ENCODE measurements at regions not wholly inside any gene's neighbourhood (a gene's known extent, or its start where the extent isn't known, plus 50 kb on each side); places are given as distances from the start of the nearest gene placed in this dataset.
"Not testable (repeated sequence)": the region's sequence is repeated elsewhere in the genome, so short reads cannot be mapped to it uniquely, and the experiment has no call there.

DNA sequence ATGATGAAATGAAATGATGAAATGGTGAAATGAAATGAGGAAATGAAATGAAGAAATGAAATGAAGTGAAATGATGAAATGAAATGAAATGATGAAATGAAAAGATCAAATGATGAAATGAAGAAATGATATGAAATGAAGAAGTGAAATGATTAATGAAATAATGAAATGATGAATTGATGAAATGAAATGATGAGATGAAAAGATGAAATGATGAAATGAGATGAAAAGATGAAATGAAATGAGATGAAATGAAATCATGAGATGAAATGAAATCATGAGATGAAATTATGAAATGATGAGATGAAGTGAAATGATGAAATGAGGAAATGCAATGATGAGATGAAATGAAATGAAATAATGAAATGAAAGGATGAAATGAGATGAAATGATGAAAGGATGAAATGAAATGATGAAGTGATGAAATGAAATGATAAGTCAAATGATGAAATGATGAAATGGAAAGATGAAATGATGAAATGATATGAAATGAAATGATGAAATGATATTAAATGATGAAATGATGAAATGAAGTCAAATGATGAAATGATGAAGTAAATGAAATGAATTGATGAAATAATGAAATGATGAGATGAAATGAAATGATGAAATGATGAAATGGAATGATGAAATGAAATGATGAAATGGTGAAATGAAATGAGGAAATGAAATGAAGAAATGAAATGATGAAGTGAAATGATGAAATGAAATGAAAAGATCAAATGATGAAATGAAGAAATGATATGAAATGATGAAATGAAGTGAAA lies 220.9 kb upstream of the VKORC1L1 start:
- DNase-seq (ENCODE audit: low spot score); H3K9me3 ChIP-seq (replicated peaks in 1 of 2; ENCODE audit: control insufficient read depth in 2 of 2, insufficient read depth in 1 of 2, low read depth in 1 of 2, low read length in 2 of 2); H3K27me3 ChIP-seq (ENCODE audit: control insufficient read depth in 3 of 3, insufficient read depth in 3 of 3, low read depth in 1 of 3, low read length in 3 of 3); H3K79me1 ChIP-seq (ENCODE audit: low read depth, low read length); H2AK5ac ChIP-seq (ENCODE audit: low read depth, low read length); H4K91ac ChIP-seq (ENCODE audit: low read depth, low read length, poor library complexity); H2BK12ac ChIP-seq (ENCODE audit: low read length); H3K23ac ChIP-seq (ENCODE audit: low read depth, low read length, poor library complexity); H3K27ac ChIP-seq (replicated peaks; ENCODE audit: low read length); H3K18ac ChIP-seq (ENCODE audit: low read length); H3K9ac ChIP-seq (ENCODE audit: low read depth, low read length, poor library complexity); H2AFZ ChIP-seq (ENCODE audit: low read length); H4K8ac ChIP-seq (ENCODE audit: low read depth, low read length); H3K4me2 ChIP-seq (ENCODE audit: insufficient read depth, low read length, poor library complexity, severe bottlenecking); H3K4me3 ChIP-seq (ENCODE audit: low read length in 2 of 2); H3K14ac ChIP-seq (ENCODE audit: low read length); H3K4ac ChIP-seq (ENCODE audit: low read length); H2BK120ac ChIP-seq (ENCODE audit: low read depth, low read length); H3K36me3 ChIP-seq (replicated peaks in 1 of 2; ENCODE audit: control insufficient read depth in 2 of 2, insufficient read depth in 2 of 2, low read length in 2 of 2); H2BK15ac ChIP-seq (ENCODE audit: low read length); H3K4me1 ChIP-seq (ENCODE audit: control insufficient read depth in 2 of 2, insufficient read depth in 1 of 2, low read depth in 1 of 2, low read length in 2 of 2); H2BK5ac ChIP-seq (ENCODE audit: low read length): not testable (repeated sequence)

DNA sequence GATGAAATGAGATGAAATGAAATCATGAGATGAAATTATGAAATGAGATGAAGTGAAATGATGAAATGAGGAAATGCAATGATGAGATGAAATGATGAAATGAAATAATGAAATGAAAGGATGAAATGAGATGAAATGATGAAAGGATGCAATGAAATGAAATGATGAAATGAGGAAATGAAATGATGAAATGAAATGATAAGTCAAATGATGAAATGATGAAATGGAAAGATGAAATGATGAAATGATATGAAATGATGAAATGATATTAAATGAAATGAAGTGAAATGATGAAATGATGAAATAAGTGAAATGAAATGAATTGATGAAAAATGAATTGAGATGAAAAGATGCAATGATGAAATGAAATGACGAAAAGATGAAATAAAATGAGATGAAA lies 220.2 kb upstream of the VKORC1L1 start:
- not testable (repeated sequence) for H3K79me1 ChIP-seq (ENCODE audit: low read depth, low read length); H3K4me1 ChIP-seq (ENCODE audit: control insufficient read depth in 2 of 2, insufficient read depth in 1 of 2, low read depth in 1 of 2, low read length in 2 of 2); H3K18ac ChIP-seq (ENCODE audit: low read length); DNase-seq (ENCODE audit: low spot score); H3K4me3 ChIP-seq (ENCODE audit: low read length in 2 of 2); H4K91ac ChIP-seq (ENCODE audit: low read depth, low read length, poor library complexity); H2BK120ac ChIP-seq (ENCODE audit: low read depth, low read length); H2AFZ ChIP-seq (ENCODE audit: low read length); H3K36me3 ChIP-seq (replicated peaks in 1 of 2; ENCODE audit: control insufficient read depth in 2 of 2, insufficient read depth in 2 of 2, low read length in 2 of 2); H3K27me3 ChIP-seq (ENCODE audit: control insufficient read depth in 3 of 3, insufficient read depth in 3 of 3, low read depth in 1 of 3, low read length in 3 of 3); H2BK5ac ChIP-seq (ENCODE audit: low read length); H3K4ac ChIP-seq (ENCODE audit: low read length); H3K9me3 ChIP-seq (replicated peaks in 1 of 2; ENCODE audit: control insufficient read depth in 2 of 2, insufficient read depth in 1 of 2, low read depth in 1 of 2, low read length in 2 of 2); H3K4me2 ChIP-seq (ENCODE audit: insufficient read depth, low read length, poor library complexity, severe bottlenecking); H4K8ac ChIP-seq (ENCODE audit: low read depth, low read length); H3K9ac ChIP-seq (ENCODE audit: low read depth, low read length, poor library complexity); H2BK15ac ChIP-seq (ENCODE audit: low read length); H3K23ac ChIP-seq (ENCODE audit: low read depth, low read length, poor library complexity); H3K14ac ChIP-seq (ENCODE audit: low read length); H2AK5ac ChIP-seq (ENCODE audit: low read depth, low read length); H3K27ac ChIP-seq (replicated peaks; ENCODE audit: low read length); H2BK12ac ChIP-seq (ENCODE audit: low read length)
- no CpG with 5 or more reads among the region's 1 CpG for WGBS, 2 donors (ENCODE audit: extremely low coverage in 2 of 2, insufficient read length in 2 of 2, insufficient replicate concordance in 1 of 2)

DNA sequence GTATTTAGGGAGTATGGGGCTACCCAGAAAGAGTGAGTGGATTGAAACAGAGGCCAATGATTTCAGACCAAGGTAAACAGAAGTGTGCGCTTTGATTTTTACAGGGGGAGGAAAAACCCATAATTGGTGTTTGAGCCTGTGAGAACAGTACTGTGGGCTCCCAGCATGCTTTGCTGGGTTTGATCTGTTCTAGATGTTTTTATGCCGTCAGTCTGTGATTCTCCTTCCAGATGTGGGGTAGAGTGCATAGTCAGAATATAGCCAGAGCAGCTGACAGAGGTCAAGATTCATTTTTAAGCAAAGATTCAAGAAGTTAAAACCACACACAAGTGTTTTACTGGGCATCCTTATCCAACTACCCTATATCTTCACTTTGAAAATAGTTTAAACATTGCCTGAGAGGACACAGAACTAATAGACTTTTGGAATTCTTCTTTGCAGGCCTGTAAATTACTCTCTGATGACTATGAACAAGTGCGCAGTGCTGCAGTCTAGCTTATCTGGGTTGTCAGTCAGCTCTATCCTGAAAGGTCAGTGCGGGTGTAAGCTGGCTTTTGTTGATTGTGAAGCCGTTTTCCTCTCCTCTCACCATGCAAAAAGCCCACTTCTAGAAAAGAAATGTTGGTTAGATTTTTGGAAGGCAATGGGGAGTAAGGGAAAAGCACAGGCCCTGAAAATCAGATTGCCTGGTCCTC lies 216.2 kb upstream of the VKORC1L1 start:
- WGBS, 2 donors (ENCODE audit: extremely low coverage in 2 of 2, insufficient read length in 2 of 2, insufficient replicate concordance in 1 of 2): no CpG with 5 or more reads among the region's 5 CpGs
- not testable (repeated sequence) for H3K23ac ChIP-seq (ENCODE audit: low read depth, low read length, poor library complexity); H3K4me3 ChIP-seq (ENCODE audit: low read length in 2 of 2)

DNA sequence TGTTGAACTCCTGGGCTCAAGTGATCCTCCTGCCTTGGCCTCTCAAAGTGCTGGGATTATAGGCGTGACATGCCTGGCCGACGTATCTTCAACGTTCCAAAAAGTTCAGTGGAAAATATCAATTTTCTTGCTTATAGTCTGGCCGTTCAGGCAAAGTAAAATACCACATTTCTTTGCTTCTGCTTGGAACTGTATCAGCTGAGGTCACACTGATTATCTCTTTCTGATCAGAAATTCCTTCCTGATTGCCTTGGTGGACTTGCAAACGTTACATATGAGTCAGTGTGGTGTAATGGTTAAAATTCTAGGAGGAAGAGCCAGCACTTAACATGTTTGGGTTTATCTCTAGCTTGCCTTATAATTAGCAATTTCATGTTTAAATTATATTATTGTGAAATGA lies 189.5 kb upstream of the VKORC1L1 start:
- not testable (repeated sequence) for H3K4me3 ChIP-seq (ENCODE audit: low read length in 2 of 2); H3K23ac ChIP-seq (ENCODE audit: low read depth, low read length, poor library complexity); H4K91ac ChIP-seq (ENCODE audit: low read depth, low read length, poor library complexity); H2AK5ac ChIP-seq (ENCODE audit: low read depth, low read length); H2BK12ac ChIP-seq (ENCODE audit: low read length); H3K27me3 ChIP-seq (ENCODE audit: control insufficient read depth in 3 of 3, insufficient read depth in 3 of 3, low read depth in 1 of 3, low read length in 3 of 3); H4K8ac ChIP-seq (ENCODE audit: low read depth, low read length); H3K4me2 ChIP-seq (ENCODE audit: insufficient read depth, low read length, poor library complexity, severe bottlenecking); H3K18ac ChIP-seq (ENCODE audit: low read length); H3K36me3 ChIP-seq (replicated peaks in 1 of 2; ENCODE audit: control insufficient read depth in 2 of 2, insufficient read depth in 2 of 2, low read length in 2 of 2); DNase-seq (ENCODE audit: low spot score); H3K9me3 ChIP-seq (replicated peaks in 1 of 2; ENCODE audit: control insufficient read depth in 2 of 2, insufficient read depth in 1 of 2, low read depth in 1 of 2, low read length in 2 of 2); H2BK5ac ChIP-seq (ENCODE audit: low read length); H2AFZ ChIP-seq (ENCODE audit: low read length); H3K79me1 ChIP-seq (ENCODE audit: low read depth, low read length); H2BK120ac ChIP-seq (ENCODE audit: low read depth, low read length); H3K9ac ChIP-seq (ENCODE audit: low read depth, low read length, poor library complexity); H3K4ac ChIP-seq (ENCODE audit: low read length); H2BK15ac ChIP-seq (ENCODE audit: low read length); H3K4me1 ChIP-seq (ENCODE audit: control insufficient read depth in 2 of 2, insufficient read depth in 1 of 2, low read depth in 1 of 2, low read length in 2 of 2); H3K27ac ChIP-seq (replicated peaks; ENCODE audit: low read length); H3K14ac ChIP-seq (ENCODE audit: low read length)
- no CpG with 5 or more reads among the region's 6 CpGs for WGBS, 2 donors (ENCODE audit: extremely low coverage in 2 of 2, insufficient read length in 2 of 2, insufficient replicate concordance in 1 of 2)

More for the DNA sequence above, 216.2 kb upstream of the VKORC1L1 start:
- H2AFZ ChIP-seq (ENCODE audit: low read length); H3K9ac ChIP-seq (ENCODE audit: low read depth, low read length, poor library complexity); H4K8ac ChIP-seq (ENCODE audit: low read depth, low read length); H3K4me2 ChIP-seq (ENCODE audit: insufficient read depth, low read length, poor library complexity, severe bottlenecking); H2BK5ac ChIP-seq (ENCODE audit: low read length); H3K4me1 ChIP-seq (ENCODE audit: control insufficient read depth in 2 of 2, insufficient read depth in 1 of 2, low read depth in 1 of 2, low read length in 2 of 2); H4K91ac ChIP-seq (ENCODE audit: low read depth, low read length, poor library complexity); H3K14ac ChIP-seq (ENCODE audit: low read length); H2BK15ac ChIP-seq (ENCODE audit: low read length); H2BK12ac ChIP-seq (ENCODE audit: low read length); H3K27ac ChIP-seq (replicated peaks; ENCODE audit: low read length); H2BK120ac ChIP-seq (ENCODE audit: low read depth, low read length); H3K79me1 ChIP-seq (ENCODE audit: low read depth, low read length); DNase-seq (ENCODE audit: low spot score); H3K9me3 ChIP-seq (replicated peaks in 1 of 2; ENCODE audit: control insufficient read depth in 2 of 2, insufficient read depth in 1 of 2, low read depth in 1 of 2, low read length in 2 of 2); H2AK5ac ChIP-seq (ENCODE audit: low read depth, low read length); H3K4ac ChIP-seq (ENCODE audit: low read length); H3K36me3 ChIP-seq (replicated peaks in 1 of 2; ENCODE audit: control insufficient read depth in 2 of 2, insufficient read depth in 2 of 2, low read length in 2 of 2); H3K27me3 ChIP-seq (ENCODE audit: control insufficient read depth in 3 of 3, insufficient read depth in 3 of 3, low read depth in 1 of 3, low read length in 3 of 3); H3K18ac ChIP-seq (ENCODE audit: low read length): not testable (repeated sequence)

Measured in neuronal stem cell (in vitro differentiated cells).